HG02588 (cell line): ENCODE measurements at regions not wholly inside any gene's neighbourhood (a gene's known extent, or its start where the extent isn't known, plus 50 kb on each side); places are given as distances from the start of the nearest gene placed in this dataset.

Experiments
- ATAC-seq: cut with Tn5 transposase; IDR thresholded peaks from one replicate; pipeline ENCODE4 v1.9.1; 2021; ENCODE audit warnings: mild to moderate bottlenecking, moderate library complexity; ENCODE audit not compliant: unreplicated experiment

DNA sequence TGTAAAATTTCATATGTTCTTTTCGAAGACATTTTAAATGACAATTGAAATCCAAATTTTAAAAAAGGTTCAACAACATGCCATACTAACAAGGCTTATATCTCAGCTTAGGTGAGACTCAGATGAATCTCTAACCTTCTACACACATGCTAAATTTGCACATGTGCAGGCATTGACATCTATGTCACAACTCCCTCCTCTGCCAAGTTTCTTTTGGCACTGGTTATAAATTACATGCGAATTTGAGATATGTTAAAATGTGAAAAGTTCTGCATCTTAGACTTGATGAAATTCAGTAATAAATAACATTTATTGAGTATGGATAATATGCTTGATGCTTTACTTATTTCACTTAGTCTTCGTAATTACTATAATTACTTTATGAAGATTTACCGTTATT, 234.3 kb downstream of the TLE4 start:
- no peak for ATAC-seq

DNA sequence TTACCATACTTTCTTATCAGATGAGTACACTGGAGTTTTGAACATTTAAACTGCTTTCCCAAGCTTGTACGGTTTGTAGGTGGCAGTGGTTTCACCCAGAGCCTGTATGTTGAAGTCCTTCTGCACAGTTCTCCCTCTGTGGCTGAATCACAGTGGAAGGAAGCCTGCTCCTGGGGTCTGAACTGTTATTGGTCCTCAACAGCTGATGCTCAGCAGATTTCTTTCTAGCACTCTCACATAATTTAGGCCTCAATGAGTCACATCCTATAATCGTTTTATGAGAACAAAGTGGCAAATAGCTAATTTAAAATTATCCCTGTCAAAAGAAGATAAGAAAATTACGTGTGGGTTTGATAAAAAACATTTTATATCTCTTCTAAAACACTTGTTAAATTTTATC, 229.7 kb downstream of the TLE4 start:
- no peak for ATAC-seq

DNA sequence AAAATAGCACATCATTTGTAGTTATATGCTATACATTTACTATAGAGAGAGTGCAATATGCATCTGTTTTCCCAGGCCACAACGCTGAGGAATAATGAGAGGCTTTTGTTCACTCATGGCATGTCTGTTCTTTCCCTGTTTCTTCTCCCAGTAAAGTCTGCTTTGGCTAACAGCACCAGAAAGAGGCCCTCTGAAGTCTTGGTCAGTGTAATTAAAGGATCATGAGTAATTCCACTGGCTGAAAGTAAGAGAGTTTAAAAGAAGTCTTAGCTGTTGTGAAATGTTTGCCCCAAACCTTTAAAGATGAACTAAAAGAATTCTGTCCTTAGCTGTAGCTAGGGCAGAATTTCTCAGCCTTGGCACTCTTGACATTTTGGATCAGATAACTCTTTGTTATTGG, 228.8 kb downstream of the TLE4 start:
- ATAC-seq: no peak

DNA sequence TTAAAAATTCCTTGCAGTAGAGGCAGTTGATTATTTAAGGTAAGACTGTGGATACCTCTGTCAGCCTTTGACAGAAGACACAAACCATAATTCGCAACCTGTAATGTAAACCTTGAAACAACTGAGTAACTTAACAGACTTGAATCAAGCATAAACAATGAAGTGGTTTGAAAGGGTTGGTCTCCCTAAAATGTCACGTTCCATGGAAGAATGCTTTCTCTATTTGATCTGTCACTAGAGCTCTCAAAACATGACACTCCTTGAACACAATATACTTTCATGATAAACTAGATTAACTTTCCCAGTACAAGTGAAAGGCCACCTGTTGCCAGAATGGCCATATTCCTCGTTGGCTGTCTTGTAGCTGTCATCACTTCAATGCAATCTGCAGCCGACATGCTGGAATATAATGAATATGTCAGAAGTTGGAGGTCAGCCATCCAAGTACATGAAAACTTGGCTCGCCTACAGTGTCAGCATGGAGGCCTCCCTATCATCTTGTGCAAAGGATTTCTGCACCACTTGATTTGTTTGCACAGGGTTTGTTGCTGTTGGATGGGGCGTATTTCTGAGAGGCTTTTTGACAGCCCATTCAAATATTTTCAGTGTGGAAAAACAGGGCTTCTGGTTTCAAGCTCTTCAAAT, 228.0 kb downstream of the TLE4 start:
- ATAC-seq: no peak

DNA sequence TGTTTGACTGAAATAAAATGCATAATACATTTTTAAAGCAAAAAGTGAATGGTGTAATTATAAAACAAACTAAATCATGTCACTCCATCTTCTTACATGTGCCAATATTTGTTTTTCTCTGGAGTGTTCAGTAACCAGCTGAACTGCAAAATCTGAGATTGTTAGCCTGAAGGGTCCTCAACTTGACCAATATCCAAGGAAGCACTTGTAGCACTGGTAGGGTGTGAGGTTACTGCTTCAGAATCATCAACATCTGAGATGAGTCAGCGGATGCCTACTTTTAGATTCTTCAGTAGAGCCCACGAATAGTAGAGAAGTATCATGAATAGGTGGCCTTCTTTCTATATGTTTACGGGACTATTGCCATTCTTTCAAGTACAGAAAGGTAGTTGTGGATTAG, 226.7 kb downstream of the TLE4 start:
- ATAC-seq: no peak

DNA sequence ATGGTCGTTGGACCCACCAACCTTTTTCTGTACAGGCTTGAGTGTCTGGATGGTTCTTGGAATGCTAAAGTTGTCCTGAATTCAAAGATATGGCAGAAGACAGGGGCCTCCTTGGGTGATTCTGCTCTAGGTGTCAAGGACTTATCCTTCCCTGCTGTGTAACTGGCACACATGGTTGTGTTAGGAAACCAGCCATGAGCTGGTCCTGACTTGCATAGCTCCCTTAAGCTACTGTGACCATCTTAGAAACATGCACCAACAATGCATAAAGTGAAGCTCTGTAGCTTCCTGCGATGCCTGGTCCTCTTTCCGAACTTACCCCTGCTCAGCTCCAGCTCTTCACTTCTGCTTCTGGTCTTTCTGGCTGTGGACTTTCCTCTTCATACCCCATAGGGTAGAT, 224.6 kb downstream of the TLE4 start:
- ATAC-seq: no peak

DNA sequence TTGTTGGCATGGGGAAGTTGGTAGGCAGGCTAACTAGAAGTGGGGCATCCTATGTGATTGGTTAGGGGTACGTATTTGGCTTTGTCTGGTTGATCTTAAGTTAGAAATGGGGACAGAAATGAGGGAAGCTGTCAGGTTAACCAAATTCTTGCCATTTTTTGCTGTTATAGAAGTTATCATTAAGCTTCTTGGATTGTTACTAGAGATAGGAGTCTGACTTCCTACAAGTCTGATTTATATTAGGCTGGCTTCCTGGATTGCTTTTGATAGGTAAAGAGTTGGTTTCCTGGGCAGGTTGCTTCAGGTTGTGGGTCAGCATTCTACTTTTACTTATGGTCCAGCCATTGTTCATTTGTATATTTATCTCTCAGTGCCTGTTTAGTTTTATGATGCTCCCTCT, 216.9 kb downstream of the TLE4 start:
- no peak for ATAC-seq

DNA sequence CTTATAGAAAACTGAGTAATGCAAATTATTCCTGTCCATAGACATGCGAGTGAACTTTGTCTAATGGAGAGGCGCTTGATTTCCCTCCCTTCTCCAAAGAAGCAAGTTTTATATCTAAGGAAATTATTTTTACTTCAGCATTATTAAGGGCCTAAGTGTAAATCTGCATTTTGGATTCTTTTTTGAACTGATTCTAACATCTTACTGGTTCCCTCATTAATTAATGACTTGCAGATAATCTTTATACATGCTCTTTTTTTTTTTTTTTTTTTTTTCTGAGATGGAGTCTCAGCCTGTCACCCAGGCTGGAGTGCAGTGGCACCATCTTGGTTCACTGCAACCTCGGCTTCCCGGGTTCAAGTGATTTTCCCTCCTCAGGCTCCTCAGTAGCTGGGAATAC, 209.5 kb downstream of the TLE4 start:
- ATAC-seq: no peak

DNA sequence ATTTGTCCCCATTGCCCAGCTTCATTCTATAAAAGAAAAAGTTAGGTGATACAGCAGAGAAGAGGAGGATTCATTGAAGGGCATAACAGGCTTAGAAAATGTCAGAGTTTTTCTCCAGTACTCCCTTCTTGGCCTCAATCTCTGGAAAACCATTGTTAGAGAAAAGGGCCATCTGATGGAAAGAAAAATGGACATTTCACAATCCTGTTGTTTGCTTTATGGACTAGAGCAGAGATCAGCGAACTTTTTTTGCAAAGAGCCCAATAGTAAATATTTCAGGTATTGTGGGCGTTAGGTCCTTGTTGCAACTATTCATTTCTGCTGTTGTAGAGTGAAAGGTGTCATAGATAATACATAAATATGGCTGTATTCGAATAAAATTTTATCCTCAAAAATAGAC, 208.8 kb downstream of the TLE4 start:
- ATAC-seq: no peak

DNA sequence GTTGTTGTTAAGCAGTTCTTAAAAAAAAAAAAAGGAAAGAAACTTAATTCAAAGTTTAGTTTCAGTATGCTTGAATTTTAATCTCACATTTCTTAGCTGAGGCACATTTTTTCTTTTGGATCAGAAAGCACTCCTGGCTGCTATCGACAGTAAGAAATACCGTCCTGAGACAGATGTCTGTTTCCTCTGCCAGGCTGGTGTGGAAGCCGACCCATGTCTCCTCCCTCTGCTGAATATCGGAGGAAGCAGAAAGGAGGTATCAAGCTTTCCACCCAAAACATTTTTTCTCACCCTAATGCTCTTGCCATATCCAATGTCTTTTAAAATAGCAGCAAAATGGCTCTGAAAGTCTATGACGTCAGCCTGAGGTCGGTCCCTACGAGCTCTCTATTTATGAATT, 208.1 kb downstream of the TLE4 start:
- ATAC-seq: no peak

DNA sequence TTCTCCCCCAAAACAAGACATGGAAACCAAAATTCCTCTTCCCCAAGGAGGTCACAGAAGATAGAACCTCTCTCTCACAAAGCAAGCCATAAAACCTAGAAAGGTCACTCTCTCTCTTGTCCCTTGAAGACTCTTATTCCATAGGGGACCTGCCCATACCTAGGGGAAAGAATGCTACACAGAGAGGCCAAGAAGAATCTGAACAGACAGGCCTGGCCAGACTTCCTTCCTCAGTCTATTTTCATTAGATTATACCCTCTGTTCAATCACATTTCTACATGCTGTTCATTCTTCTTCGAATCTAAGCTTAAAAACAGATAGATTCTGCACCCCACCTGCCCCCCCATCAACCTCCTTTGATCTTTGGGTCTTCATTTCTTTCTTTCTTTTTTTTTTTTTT, 206.8 kb downstream of the TLE4 start:
- ATAC-seq: no peak

DNA sequence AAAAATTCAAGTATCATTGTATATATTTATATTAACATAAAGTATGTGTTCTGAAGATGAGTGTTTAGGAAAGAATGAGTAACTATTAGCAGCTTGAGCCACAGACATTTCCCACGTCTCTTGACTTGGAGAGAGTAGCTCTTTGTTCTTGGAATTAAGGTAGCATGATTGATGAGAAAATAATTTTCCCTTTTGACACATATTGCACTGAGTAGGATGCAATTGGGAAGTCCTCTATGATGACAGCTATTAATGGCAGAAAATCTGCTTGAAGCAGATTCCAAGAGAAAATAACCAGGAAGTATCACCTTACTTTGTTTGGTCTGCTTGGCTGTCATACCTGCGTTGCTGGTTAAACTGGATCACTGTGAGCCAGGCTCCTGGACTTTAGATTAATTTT, 204.8 kb downstream of the TLE4 start:
- ATAC-seq: no peak
